ENCODE measurements at regions not wholly inside any gene's neighbourhood (a gene's known extent, or its start where the extent isn't known, plus 50 kb on each side); places are given as distances from the start of the nearest gene placed in this dataset.
"Not testable (repeated sequence)": the region's sequence is repeated elsewhere in the genome, so short reads cannot be mapped to it uniquely, and the experiment has no call there.

DNA sequence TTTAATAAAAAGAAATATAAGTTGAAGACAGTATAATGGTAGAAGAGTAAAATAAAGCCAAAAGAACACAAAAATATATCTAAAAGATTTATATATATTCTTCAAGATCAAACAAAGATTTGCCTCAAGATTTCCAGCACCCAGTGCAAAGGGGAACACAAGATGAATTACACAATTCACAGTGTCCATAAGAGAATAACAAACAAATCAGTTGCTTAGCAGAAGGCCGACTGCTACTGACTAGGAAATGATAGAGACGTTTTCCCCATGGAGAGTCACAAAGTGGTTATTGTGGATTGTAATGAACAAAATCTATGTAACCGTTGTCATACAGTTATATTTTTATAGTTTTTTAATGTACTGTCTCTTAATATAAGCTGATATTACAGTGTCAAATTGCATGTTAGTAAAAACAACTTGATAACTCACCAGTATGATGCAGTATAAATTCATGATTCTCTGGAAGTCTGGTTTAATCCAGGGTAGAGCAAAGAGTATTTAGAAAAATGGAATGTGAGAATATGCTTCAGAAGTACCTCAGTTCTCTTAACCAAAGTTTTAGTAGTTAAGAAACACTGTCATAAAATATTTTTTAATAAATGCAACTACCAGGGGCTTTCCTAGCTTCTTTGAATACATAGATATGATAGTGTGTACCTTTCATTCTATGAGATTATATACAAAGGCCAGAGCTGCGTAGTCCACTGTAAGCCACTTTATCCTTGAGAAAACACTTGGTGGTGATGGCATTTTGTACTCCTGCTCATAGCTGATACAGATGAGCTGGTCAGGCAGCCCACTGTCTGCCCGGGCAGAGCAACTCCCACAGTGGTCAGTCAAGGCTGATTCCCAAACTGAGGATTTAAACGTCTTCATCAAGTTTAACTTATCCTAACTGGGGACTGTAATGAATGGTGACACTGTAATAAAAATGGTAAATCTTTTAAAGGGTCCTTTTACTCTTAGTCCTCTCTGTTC, 180.5 kb upstream of the DTNA start:
- DNase-seq, result no peak

DNA sequence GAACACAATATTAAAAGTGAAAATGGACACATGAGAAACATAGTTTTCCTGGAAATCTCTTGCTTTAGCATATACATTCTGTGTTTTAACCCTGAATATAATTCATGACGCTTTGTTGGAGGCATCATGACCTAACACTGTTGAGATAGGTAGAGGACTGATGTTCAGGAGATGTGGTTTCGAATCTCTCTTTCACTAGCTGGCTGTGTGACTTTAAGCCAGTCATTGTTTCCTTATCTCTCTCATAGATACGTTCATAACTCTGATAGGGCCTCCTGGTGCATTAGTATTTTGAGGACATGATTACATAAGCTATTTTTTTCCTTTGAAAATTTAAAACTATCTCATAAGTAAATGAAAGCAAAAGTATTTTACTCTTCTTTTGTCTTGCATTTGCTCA, 179.0 kb upstream of the DTNA start:
- no peak for DNase-seq

DNA sequence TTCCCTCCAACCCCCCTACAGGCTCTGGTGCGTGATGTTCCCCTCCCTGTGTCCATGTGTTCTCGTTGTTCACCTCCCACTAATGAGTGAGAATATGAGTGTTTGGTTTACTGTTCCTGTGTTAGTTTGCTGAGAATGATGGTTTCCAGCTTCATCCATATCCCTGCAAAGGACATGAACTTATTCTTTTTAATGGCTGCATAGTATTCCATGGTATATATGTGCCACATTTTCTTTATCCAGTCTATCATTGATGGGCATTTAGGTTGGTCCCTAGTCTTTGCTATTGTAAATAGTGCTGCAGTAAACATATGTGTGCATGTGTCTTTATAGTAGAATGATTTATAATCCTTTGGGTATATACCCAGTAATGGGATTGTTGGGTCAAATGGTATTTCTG, 175.5 kb upstream of the DTNA start:
- not testable (repeated sequence) for DNase-seq

DNA sequence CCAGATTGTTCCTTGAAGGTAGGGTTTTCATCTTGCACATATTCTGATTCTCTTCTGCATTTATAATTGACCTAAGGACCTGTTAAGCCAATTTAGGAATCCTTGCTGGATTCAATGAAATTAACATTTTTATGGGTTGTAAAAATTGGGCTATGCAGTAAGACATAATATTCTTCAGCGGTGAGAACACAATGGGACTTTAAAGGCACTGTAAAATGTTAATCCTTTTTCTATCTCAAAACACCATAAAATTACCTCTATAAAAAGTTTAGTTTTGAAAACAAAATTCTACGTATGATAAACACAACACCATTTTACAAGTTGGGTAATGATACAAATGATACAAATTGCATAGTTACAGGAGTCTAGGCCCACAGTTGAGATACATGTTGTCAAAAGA, 169.2 kb upstream of the DTNA start:
- no peak for DNase-seq

DNA sequence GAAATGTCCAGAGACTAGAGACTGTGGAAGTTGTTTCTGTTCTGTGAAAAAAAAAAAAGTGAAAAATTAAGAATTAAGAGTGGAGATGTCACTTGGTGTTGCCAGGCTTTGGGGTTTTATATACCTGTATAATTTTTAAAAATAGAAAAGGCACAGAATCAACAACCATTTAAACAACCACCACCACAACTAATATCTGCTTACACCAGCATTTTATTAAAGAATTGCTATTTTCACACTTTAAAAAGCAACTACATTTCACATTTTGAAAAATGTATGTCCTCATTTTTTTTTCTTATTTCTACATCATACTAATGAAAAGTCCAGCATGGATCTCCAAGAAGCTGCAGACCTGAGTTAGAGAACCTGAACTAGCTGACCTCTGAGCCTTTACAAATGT, 167.5 kb upstream of the DTNA start:
- DNase-seq, result no peak

DNA sequence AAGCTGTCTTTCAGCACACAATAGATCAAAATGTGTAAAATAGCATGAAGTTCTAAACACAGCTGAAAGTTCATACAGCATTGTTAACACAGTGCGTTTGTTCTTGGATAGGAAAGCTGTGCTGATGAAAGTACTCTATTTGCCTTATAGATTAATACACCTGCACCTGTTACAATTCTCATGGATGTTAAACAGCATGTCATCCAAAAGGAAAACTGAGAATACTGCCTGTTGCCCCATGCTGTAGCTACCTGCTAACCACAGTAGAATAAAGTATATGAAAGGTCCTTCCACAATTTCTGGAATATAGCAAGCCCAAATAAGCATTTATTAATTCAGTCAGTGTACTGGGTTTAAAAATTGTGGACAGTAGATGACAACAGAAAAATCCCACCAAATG, 166.7 kb upstream of the DTNA start:
- no peak for DNase-seq

DNA sequence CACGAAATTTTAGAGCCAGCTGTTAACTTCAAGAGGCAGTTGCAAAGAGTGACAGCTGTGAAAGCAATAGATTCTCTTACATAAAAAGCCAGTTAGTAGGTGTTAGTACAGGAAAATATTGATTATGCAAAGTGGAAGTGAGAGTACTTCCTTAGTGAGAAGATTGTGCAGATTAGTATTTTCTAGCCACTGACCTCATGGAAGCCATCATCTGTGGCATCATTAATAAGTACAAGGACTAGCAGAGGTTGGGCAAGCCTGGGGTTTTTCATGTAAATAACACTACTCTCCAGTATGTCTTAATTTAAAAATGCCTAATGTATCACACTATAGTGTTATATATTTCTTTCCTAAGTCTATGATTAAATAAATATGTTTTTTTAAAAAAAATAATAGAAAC, 166.2 kb upstream of the DTNA start:
- DNase-seq, result no peak

DNA sequence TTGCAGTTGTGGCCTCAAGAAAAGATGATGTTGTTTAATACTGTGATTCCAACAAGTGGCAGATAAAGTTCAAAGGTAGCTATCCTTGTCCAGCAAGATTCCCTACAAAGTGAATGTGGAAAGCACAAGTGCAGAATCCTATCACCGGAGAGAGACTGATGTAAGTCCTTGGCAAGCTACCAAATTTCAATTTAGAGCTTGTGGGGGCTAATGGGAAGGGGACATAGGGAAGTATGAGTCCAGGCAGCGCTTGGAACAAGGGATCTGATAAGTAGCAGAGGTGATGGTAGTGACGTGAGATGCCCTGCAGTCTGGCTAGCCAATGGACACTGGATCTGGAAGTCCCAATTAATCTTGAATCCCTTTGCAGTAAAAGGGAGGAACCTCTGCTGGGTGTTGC, 165.2 kb upstream of the DTNA start:
- DNase-seq, result no peak

DNA sequence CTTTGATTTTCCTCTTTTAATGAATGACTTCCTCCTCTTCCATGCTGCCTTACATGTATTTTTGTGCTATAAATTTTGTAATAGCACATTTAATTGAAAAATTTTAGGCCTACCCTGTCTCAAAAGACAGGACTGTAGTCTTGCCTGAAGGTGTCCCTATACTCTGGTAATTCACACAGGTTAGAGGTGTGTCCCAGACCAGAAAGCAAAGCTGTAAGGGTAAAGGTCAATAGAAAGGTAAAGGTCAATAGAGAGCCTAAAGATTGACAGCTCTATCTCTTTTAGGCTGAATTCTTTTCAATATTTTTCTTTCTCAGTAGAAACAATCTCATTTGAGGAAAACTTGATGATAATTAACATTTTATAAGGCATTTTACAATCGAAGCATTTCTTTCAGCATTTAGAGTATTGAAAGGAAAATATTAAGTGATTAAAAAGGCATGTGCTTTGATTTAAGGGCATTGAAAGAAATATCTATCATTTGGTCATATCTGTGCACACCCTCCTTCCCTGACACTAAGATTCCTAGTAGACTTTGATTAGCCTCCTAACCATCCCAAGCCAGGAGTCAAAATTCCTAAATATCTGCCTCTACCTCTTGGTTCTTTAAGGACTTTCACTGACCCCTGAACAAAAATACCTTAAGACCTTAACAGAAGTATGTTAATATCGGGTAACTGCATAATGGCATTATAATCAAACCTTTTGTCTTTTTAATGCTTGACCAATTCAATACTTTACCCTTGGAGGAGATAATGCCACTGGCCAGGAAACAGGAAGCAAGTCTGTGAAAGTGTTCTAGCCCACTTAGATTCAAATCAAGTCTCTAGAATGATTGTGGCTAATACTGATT, 161.8 kb upstream of the DTNA start:
- no peak for DNase-seq

DNA sequence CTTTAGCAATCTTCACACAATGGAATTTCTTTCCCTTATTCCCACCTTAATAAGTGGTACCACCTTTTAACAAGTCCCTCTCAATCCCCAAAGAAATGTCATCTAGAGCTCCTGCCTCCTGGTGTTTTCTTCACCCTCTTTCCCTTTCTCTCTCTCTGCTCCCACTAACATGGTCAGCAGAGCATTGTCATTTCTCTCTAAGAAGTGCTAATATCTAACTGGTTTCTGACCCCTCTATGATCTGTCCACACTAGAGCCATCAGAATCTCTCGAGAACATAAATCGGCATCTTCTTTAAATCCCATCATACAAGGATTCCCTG, 161.2 kb upstream of the DTNA start:
- DNase-seq, result no peak

DNA sequence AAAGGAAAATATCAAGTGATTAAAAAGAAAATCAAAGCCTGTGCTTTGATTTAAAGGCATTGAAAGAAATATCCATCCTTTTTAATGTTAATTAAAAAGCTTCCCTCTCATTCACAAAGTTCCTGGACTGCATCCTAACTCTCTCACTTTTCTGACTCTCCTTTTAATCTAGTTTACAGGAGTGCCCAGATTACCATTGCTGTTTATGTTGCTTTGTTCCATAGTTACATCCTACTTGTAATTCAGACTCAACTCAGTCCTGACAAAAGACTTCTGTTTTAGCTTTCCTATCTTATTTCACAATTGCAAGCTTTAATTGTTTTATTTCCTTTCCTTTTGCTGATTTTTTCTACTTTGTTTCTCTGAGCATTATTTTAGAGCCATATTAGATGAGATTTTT, 160.7 kb upstream of the DTNA start:
- DNase-seq, result no peak

DNA sequence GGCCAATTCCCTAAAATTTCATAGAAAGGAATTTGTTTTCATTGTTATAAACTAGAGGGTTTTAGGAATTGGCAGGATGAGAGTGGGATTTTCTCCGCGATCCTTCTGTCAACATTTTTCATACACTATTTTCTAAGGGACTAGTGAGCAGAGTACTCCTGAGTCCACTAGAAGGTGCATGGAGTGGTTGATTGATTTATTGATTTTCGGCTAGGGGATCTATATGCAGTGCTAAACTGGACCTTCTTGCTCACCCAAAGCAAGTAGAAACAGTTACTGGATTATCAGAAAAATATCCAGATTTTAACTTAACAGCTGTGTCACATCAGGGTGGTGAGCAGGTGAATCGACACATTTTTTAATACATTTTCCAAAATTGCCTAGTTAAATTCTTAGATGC, 159.9 kb upstream of the DTNA start:
- DNase-seq, result no peak

DNA sequence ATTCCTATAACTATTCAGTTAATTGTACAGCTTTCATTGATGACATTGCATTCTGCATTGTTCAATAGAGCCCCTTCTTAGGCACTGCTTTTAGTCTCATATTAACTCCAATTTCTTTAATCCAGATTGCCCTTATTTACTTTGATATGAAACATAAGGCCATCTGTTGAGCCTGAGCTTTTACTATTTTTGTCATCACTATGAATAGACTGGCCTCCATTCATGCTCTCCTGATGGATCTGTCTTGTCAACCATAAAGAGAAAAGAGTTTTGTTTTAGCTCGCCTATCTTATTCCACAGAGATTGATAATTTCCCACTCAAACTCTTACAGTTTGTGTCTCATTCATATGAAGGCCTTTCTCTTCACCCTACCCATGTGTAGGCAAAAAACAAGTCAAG, 159.2 kb upstream of the DTNA start:
- DNase-seq, result no peak

DNA sequence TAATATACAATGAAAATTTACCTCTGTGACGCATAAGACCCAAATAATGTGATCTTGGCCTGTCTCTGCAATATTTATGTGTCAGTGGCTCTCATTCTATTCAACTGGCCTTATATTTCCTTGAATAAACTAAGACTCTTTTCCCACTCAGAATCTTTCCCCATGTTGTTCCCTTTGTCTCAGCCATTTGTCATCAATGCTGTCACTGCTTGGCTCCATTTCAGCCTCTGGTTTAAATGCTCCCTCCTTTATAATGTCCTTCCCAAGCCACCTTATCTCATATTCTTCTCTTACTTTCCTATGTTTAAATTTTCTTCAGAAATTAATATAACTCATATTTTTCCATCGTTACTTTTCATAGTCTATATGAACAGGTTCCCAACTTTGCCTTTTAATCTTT, 158.3 kb upstream of the DTNA start:
- no peak for DNase-seq

DNA sequence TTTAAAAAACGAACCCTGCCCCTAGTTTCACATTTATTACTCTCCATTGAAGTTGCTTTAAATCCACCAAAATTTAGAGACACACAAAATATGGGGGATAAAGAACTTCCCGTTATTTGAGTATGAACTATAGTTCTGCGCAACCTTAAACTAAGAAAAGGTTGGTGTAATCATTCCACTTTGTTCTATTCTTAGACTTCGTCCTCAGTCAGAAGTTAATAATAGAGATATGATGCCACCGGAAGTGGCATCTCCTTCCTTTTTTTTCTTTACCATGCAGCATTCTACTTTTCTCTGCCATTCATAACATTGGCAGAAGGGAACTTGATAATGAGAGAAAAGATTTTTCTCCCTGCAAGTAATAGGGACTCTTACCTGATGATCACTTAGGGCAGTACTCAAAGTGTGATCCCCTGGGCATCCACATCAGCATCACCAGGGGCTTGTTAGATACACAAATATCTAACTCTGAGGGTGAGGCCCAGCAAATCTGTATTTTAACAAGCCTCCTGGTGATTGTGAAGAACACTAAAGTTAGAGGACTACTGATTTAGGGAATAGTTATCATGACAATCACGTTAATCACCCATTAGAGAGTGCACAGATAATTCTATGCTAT, 147.7 kb upstream of the DTNA start:
- DNase-seq, result no peak

DNA sequence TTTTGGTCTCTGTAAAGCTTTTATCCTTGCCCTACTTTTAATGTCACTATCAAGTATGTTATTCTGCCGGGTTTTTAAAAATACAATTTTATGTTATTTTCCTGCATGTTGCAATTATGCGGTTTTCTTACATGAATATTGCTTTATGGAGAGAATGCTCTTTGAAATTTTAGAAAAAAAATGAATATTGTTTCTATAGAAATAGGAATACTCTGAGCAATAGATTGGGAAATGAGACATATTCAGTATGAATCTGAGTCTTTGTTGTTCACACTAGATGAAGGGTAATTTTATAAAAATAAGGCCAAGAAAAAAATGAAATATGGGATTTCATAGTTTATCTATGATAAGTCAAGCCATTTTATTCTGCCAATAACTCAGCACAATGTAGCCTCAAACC, 142.2 kb upstream of the DTNA start:
- no peak for DNase-seq

DNA sequence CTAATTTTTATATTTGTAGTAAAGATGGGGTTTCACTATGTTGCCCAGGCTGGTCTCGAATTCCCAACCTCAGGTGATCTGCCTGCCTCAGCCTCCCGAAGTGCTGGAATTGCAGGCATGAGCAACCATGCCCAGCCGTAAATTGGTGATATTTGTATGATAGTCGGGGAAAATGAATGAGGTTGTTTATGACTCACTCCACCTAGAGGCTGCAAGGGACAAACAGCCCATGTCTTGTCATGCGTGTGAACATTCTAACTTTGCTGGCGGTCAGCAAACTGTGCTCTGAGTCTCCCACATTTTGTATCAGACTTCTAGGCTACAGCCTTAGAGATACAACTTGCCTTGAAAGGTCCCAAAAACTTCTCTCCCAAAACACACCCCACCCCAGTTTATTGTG, 133.5 kb upstream of the DTNA start:
- DNase-seq, result no peak

DNA sequence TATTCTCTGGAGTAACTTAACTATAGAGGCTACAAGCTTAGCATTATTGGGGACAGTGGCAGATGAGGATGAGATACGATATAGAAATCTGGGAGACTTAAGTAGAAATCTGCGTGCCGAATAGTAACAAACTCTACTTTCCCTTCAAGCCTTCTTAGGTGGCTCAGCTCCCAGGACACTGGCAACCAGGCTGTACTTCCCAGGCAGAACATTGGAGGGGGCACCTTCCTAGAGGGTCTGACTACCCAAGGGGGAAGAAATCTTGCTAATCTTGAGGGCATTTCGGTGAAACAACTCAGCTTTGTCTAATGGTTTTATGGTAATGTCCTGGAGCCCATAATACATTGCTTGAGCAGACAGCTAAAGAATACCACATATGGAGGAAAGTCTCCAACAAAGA, 126.2 kb upstream of the DTNA start:
- DNase-seq, result no peak

DNA sequence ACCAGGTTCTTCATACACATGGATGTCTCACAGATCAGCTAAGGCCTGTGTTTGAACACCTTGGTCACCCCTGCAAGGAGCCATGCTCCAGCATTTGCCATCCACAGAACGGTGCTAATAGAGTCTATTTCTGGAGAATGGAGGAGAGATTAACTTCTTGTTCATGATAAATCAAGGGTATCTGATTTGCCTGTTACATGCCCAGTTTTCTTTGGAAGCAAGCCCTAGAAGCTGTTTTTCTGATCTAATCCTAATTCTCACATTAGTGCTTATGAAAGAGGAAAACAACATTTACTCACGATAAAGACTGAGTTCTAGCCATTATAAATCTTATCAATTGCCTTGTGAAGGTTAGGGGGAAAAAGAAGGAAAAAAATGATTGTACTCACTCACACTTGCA, 119.6 kb upstream of the DTNA start:
- DNase-seq, result no peak

DNA sequence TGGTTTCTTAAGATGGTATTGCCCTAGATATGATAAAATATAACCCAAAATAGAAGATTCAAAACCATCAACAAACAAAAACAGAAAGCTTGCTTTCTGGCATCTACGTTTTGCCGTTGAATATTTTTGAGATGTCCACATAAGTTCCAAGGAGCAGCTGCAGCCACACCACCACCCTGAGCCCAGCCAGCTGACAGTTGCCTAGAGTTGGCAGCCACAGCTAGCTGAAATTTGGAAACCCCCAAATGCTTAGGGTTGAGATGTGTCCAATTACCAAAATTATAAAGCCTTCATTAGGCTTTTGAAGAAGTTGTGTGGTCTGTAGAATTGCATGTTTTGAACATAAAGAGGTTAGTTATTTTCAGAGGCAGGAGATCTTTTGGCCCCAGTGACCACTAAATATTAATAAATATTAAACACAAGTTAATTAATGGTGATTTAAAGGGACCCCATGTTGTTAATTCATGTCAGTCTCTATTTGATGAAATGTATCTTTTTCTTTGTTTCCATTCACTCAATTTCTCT, 118.1 kb upstream of the DTNA start:
- DNase-seq, result no peak

DNA sequence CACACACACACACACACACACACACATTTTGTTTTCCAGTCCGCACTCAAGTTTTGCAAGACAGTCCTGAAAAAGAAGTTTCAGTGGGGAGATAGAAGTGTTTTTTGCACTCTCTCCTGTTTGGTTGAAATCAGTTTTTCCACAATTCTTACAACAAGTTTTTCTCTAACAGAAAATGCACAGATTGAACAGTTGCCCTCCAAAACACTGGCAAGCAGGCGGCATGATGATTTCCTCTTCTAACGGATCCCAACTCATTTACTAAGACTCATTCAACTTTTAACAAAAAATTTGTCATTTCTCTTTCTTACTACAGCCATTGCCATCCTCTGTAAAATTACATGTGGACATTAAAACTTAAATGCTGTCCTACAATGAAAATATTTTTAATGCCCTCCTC, 117.6 kb upstream of the DTNA start:
- DNase-seq, result no peak

DNA sequence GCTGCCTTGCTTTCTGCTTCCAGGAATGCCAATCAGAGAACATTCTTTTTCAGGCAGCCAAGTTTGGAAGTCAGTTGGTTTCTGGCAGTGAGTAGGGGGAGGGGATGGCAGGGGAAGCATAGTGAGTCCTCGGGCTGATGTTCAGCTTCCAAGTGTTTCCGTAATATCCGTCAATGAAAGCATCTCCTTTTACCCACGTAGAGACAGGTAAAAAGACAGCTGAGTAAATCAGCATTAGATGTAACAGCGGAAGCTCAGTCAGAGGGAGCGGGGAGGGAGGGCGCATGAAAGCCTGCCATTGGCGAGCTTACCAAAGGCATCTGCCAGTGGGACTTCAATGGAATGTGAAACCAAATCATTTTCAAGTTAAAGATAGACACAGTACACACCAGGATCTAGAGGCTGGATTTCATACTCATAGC, 117.1 kb upstream of the DTNA start:
- DNase-seq, result no peak

DNA sequence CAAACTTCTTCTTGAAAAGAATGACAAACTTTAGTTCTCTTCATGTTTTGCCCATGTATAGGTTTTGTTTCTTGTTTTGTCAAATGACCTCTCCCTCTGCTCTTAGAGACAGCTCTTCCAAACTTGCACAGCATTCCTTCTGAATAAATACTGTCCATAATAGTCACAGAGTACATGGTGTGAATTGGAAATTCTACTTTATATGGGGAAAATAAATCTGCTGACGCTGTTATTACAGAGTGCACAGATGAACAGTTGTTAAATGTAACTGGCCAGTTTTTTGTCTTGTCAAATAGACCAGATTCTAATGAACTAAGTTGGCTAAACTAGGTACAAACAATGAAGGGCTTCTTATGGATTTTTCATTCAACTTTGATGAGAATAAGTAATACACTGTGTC, 115.8 kb upstream of the DTNA start:
- no peak for DNase-seq

DNA sequence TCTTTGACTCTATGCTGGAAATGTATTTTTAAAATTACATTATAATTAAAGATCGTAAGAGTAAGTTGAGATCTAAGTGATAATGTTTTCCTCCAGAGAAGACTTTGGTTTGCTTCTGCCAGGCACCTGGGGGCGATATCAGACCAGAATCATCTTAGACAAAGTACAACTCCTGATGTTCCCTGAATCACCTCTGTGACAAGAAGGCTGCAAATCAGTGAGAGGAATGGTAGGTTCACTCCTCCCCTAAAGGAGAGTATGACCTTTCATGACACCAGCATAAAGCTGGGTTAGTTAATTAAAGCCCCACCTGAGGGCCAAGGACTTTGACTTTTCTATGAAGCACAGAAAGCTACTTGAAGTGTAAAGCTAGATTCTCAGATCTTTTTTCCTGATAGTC, 114.4 kb upstream of the DTNA start:
- DNase-seq, result no peak

Data from CD4-positive, alpha-beta T cell treated with Interleukin-21 for 1 hour (primary cell).